Panc1 (cell line): ENCODE measurements at regions not wholly inside any gene's neighbourhood (a gene's known extent, or its start where the extent isn't known, plus 50 kb on each side); places are given as distances from the start of the nearest gene placed in this dataset.

Source experiments
- ATAC-seq: fragments of 200-7000 bp; cut with Tn5 transposase; 2 replicates; pipeline ENCODE4 v1.9.1; 2020; ENCODE audit warnings: mild to moderate bottlenecking, moderate library complexity
- BruUV-seq: library from RNA; stranded (reverse); fragments of 400-500 nt; replicated peaks from 2 replicates; lab custom pipeline; 2021; lab: Mats Ljungman, UMichigan
- CTCF ChIA-PET: fragments of 300-600 bp; sonication (Branson Sonifier 250); formaldehyde crosslinking; loops from one replicate; lab custom pipeline; 2022; ENCODE audit warnings: antibody characterized with exemption; lab: Charles Lee
- POLR2A ChIA-PET: fragments of 300-600 bp; sonication (Branson Sonifier 250); formaldehyde crosslinking; loops from one replicate; lab custom pipeline; 2022; ENCODE audit warnings: antibody characterized with exemption; lab: Charles Lee
- DNase-seq: peaks from one replicate; pipeline ENCODE4 v3.0.0-alpha.2; 2010; ENCODE audit warnings: low read depth, low spot score
- H3K27ac ChIP-seq: 2 replicates; pipeline ENCODE4 v1.5.1; 2011; ENCODE audit warnings: mild to moderate bottlenecking, low read length, inconsistent platforms
- H3K27me3 ChIP-seq: fragments of 200-500 bp; sonication (Bioruptor generic); 2 replicates; pipeline ENCODE4 v1.6.0; 2014; ENCODE audit warnings: low read length, inconsistent platforms; ENCODE audit not compliant: control insufficient read depth, insufficient read depth
- H3K36me3 ChIP-seq: fragments of 200-500 bp; sonication (Bioruptor generic); 2 replicates; pipeline ENCODE4 v1.5.1; 2014; ENCODE audit warnings: inconsistent platforms, mild to moderate bottlenecking, low read length, moderate library complexity; ENCODE audit not compliant: control insufficient read depth, insufficient read depth
- H3K4me1 ChIP-seq: 2 replicates; pipeline ENCODE4 v1.5.1; 2011; ENCODE audit warnings: inconsistent platforms, mild to moderate bottlenecking, low read length, moderate library complexity; ENCODE audit not compliant: control insufficient read depth, insufficient read depth
- H3K4me3 ChIP-seq, 2 experiments: 2 replicates each; pipeline ENCODE4 v1.5.1; 2011 to 2012; ENCODE audit warnings: low read depth in 2 of 2, low read length in 2 of 2, mild to moderate bottlenecking in 2 of 2, inconsistent platforms in 1 of 2, moderate library complexity in 1 of 2
- H3K9me3 ChIP-seq: fragments of 200-500 bp; sonication (Bioruptor generic); 2 replicates; pipeline ENCODE4 v1.5.1; 2014; ENCODE audit warnings: low read depth, mild to moderate bottlenecking, inconsistent platforms, low read length, moderate library complexity; ENCODE audit not compliant: control insufficient read depth, insufficient read depth
- CTCF ChIP-seq: fragments of 450-650 bp; IDR thresholded peaks from 2 replicates; pipeline ENCODE4 v1.5.1; 2017; ENCODE audit warnings: mild to moderate bottlenecking
- POLR2AphosphoS5 ChIP-seq: IDR thresholded peaks from 2 replicates; pipeline ENCODE4 v1.6.1; 2012; ENCODE audit warnings: mild to moderate bottlenecking, low read depth, low read length, moderate library complexity
- SIN3A ChIP-seq: IDR thresholded peaks from 2 replicates; pipeline ENCODE4 v1.6.1; 2012; ENCODE audit warnings: low read depth, mild to moderate bottlenecking, low read length, moderate library complexity, borderline replicate concordance; ENCODE audit not compliant: insufficient read depth
- TCF7L2 ChIP-seq: IDR thresholded peaks from 2 replicates; pipeline ENCODE4 v1.6.1; 2011; ENCODE audit warnings: mild to moderate bottlenecking, low read depth, low read length, inconsistent platforms
- in situ Hi-C: cut with HindIII; loops from 2 replicates; pipeline ENCODE4 v1.10.0; 2016; ENCODE audit warnings: low sequenced_read_pairs, low pct_unique_long_range_greater_than_20kb
- intact Hi-C: fragments of 100-400 bp; cut with micrococcal nuclease; formaldehyde crosslinking; loops from one replicate; pipeline ENCODE4 v1.10.0; 2022; ENCODE audit not compliant: unreplicated experiment
- TF ChIP-seq, protein P1 (sequence below), 2 experiments: IDR thresholded peaks; 2 replicates each; pipeline ENCODE4 v1.6.1; 2011 to 2012; ENCODE audit warnings: low read depth in 2 of 2, control low read depth in 1 of 2, low read length in 1 of 2, mild to moderate bottlenecking in 1 of 2, moderate library complexity in 1 of 2; ENCODE audit not compliant: insufficient read depth in 1 of 2

DNA sequence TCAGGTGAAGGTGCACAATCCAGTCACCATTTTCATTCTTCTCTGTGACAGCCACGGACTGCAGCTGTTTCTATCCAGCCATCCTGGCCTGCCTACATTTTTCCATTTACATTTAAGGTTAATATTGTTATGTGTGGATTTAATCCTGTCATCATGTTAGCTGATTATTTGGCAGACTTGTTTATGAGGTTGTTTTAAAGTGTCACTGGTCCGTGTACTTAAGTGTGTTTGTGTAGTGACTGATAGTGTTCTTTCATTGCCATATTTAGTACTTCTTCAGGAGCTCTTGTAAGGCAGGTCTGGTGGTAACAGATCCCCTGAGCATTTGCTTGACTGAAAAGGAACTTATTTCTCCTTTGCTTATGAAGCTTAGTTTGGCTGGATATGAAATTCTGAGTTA is 364.2 kb downstream of the JRKL start:
- H3K27ac ChIP-seq: no peak overlapping the region
- TF ChIP-seq SIN3A (no peak), POLR2AphosphoS5 (no peak), CTCF (no peak), TCF7L2 (no peak)
- TF ChIP-seq, protein P1, sequence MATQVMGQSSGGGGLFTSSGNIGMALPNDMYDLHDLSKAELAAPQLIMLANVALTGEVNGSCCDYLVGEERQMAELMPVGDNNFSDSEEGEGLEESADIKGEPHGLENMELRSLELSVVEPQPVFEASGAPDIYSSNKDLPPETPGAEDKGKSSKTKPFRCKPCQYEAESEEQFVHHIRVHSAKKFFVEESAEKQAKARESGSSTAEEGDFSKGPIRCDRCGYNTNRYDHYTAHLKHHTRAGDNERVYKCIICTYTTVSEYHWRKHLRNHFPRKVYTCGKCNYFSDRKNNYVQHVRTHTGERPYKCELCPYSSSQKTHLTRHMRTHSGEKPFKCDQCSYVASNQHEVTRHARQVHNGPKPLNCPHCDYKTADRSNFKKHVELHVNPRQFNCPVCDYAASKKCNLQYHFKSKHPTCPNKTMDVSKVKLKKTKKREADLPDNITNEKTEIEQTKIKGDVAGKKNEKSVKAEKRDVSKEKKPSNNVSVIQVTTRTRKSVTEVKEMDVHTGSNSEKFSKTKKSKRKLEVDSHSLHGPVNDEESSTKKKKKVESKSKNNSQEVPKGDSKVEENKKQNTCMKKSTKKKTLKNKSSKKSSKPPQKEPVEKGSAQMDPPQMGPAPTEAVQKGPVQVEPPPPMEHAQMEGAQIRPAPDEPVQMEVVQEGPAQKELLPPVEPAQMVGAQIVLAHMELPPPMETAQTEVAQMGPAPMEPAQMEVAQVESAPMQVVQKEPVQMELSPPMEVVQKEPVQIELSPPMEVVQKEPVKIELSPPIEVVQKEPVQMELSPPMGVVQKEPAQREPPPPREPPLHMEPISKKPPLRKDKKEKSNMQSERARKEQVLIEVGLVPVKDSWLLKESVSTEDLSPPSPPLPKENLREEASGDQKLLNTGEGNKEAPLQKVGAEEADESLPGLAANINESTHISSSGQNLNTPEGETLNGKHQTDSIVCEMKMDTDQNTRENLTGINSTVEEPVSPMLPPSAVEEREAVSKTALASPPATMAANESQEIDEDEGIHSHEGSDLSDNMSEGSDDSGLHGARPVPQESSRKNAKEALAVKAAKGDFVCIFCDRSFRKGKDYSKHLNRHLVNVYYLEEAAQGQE (IDR thresholded peaks at IDR 0.05; ENCODE audit: insufficient read depth in 1 of 2, low read depth in 2 of 2, low read length in 1 of 2): no peak
- no peaks in the 10 kb centered on the region for H3K36me3 ChIP-seq
- ATAC-seq (no peak), DNase-seq (no peak)
- H3K4me3 ChIP-seq: no peak overlapping the region
- POLR2A ChIA-PET: no interaction called here
- CTCF ChIA-PET: interaction anchor here (0.6 kb wide), 1 partner anchor 66 kb away, joined by 3 read pairs; no protein-coding TSS in a partner anchor
- BruUV-seq: no TSS peak
- no peaks in the 10 kb centered on the region for H3K9me3 ChIP-seq
- in situ Hi-C loops: no loop called here
- intact Hi-C loops: no loop called here
- H3K4me1 ChIP-seq: no peaks in the 10 kb centered on the region
- H3K27me3 ChIP-seq: no peaks in the 10 kb centered on the region

DNA sequence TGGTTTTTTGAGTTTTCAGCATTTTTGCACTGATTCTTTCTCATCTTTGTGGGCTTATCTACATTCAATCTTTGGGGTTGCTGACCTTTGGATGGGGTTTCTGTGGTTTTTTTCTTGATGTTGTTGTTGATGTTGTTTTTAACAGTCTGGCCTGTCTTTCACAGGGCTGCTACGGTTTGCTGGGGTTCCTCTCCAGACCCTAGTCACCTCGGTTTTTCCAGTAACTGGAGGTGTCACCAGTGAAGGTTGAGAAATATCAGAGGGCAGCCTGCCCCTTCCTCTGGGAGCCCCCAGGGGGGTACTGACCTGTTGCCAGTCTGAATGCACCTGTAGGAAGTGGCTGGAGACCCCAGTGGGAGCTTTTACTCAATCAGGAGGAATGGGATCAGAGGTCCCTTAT is 365.4 kb downstream of the JRKL start:
- ATAC-seq: no peak
- in situ Hi-C loops: no loop called here
- Histone ChIP-seq H3K9me3 (no peaks in the 10 kb centered on the region), H3K4me1 (no peaks in the 10 kb centered on the region), H3K27me3 (no peaks in the 10 kb centered on the region), H3K36me3 (no peaks in the 10 kb centered on the region), H3K4me3 (no peak overlapping the region), H3K27ac (no peak overlapping the region)
- BruUV-seq: no TSS peak
- intact Hi-C loops: no loop called here
- CTCF ChIA-PET: no interaction called here
- POLR2A ChIA-PET: no interaction called here
- DNase-seq: no peak
- no peak for TF ChIP-seq TCF7L2

GRCh38 chr11:96755752-96756151 is 365.9 kb downstream of the JRKL start:
- no TSS peak for BruUV-seq
- TF ChIP-seq CTCF: no peak
- TF ChIP-seq, protein P1 (IDR thresholded peaks at IDR 0.05; ENCODE audit: insufficient read depth in 1 of 2, low read depth in 2 of 2, low read length in 1 of 2): no peak
- TF ChIP-seq POLR2AphosphoS5: no peak
- TF ChIP-seq TCF7L2: no peak
- no peak for TF ChIP-seq SIN3A
- H3K36me3 ChIP-seq: no peaks in the 10 kb centered on the region
- CTCF ChIA-PET: no interaction called here
- ATAC-seq (no peak), DNase-seq (no peak)
- intact Hi-C loops (no loop called here), in situ Hi-C loops (no loop called here)
- POLR2A ChIA-PET: no interaction called here
- no peaks in the 10 kb centered on the region for H3K4me1 ChIP-seq
- no peaks in the 10 kb centered on the region for H3K9me3 ChIP-seq
- no peak overlapping the region for H3K27ac ChIP-seq
- H3K4me3 ChIP-seq: no peak overlapping the region
- H3K27me3 ChIP-seq: no peaks in the 10 kb centered on the region
